Hippocampal formation (tissue), 2 donors: ENCODE measurements at regions not wholly inside any gene's neighbourhood (a gene's known extent, or its start where the extent isn't known, plus 50 kb on each side); places are given as distances from the start of the nearest gene placed in this dataset.
"Not testable (repeated sequence)": the region's sequence is repeated elsewhere in the genome, so short reads cannot be mapped to it uniquely, and the experiment has no call there.

Experiments
- DNase-seq, 2 donors: peaks; one replicate each; lab custom pipeline; 2025; lab: John Stamatoyannopoulos, UW

DNA sequence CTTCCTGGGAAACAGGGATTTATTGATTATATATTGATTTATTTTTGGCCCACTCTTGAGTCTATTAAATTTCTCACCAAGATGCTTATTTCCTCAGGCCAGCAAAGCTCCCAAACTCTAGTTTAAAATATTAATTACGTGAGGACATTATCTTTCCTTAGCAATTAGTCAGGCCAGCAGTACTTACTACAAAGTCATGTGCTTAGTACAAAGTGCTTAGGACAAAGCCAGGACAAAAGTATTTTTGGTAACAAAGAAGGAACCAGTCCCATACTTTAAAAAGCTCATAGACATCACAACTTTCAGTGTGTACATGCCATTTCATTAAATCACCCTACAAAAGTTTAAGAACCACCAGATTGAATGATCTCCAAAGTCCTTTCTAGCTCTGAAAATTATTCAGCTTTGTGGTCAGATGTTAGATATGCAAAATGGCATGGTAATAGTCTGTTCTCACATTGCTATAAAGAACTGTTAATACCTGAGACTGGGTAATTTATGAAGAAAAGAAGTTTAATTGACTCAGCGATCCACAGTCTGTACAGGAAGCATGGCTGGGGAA is 94.7 kb upstream of the PWP1 start:
- no peak for DNase-seq

DNA sequence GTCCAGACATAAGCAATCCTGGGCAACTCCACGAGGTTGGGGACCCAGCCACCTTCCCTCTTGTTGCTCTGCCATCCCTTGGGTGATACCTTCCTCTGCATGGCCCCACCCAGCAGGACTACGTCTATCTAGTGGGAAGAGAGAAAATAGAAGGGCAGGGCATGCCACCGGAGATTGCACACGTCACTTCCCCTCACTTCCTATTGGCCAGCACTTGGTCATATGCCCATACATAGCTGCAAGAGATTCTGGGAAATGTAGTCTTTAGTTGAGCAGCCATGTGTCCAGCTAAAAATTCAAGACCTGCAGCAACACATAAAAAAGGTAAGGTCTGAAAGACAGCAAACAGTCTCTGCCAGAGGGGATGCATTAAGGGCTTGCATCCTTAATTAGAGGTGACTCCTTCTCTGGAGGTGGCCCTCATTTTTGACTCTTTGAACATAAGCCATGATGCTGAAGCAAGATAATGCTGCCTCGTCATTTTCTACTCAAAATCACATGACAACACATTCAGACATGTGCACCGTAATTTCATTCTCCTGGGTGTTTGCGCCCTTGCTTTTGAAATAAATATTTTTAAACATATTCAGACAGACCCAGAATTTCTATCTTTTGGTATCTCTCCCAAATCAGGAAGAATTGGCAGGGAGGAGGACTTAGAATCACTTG is 91.8 kb upstream of the PWP1 start:
- DNase-seq: no peak

DNA sequence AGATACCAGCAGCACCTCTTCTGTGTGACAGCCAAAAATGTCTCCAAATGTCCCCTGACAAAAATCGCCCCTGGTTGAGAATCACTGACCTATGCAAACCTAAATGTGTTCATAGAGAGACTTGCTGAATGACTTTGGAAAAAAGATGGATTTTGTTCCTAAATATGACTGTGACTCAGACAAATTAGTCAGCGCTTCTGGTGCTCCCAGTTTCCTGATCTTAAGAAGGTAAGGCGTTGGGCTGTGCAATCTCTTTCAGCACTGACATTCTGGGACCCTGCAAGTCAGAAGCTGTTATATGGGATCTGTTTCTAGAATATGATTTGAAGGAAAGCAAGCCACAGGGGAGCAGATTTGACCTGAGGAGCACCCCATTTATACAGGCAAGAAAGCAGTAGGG is 90.6 kb upstream of the PWP1 start:
- no peak for DNase-seq

DNA sequence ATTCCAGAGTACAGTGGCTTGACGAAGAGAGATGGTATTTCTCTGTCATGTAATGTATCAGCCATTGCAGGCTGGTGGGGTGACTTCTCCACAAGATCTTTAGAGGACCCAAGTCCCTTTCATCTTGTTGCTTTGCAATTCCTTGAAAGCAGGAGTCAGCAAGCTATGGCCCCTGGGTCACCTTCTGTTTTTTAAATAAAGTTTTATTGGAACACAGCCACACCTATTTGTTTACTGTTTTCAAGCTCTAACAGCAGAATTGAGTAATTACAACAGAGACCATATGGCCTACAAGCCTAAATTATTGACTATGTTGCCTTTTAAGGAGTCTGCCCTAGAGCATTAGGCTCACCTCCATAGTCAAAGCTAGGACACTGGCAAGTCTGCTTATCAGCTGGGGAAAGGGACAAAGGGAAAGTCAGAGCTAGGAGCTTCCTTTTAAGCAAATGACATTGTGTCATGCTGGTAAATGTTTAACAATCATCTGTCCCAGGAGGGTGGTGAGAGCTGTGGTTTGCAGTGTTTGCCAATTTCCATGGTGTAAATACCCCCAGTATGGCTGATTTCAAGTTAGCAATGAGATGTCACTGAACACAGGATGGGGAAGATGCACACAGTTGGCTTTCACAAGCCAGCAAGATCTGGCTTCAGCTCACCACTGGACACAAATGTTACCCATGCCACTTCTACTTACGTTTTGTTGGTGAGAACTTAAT is 87.7 kb upstream of the PWP1 start:
- DNase-seq: no peak

DNA sequence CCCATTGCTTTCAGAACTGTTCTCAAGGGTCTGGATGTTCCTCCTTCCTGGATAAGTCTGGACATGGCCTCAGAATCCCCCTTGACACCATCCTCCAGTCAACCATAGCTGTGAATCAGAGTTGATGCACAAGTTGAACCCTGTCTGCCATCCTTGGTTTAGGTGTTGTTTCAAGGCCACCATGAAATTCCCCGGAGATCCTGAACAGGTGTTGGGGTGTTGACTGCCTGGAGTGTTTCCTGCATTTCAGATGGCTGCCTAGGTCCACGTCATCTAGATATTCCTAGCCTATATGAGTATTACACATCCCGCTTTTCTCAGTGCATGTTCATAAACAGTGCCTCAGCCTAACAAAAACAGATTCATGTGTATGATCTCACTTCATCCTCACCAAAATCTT is 86.7 kb upstream of the PWP1 start:
- no peak for DNase-seq

DNA sequence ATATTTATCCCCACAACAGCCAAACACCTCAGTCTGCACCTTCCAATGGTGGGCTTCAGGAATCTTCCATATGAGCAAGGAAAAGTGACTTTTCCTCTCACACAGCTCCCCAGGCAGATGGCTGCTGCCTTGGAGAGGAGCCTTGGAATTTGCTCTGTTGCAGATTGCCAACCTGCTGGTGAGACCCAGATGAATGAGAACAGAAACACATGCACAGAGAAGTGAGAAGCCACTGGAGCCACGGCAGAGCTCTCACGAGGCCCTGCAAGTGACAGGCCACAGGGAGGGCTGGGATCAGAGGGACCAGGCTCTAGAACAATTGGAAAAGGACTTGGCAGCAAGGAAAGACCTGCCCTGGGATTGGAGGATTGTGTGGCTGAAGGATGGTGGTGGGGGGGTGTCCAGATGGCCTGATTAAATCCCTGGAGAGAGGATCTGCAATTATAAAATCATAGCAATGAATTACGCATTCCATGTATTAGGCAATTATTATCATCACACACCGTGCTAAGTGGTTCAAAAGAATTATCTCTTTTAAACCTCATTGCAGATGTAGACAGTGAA is 84.9 kb upstream of the PWP1 start:
- peak; percentile 10 to 29 for DNase-seq

DNA sequence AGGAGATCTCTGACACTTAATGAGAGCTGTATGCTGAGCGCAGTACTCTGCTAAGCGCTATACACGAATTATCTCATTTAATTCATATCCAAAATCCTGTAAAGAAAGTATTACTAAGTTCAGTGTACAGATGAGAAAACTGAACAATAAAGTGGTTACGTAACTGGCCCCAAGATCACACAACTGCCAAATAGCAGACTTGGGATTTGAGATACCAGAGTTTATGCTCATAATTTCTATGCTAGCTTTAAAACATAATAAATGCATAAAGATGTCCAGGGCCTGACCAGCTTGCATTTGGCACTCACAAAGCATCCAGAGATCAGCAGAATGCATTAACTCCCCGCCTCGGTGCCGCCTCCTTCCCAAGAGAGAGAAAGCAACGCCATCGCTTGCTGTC is 83.2 kb upstream of the PWP1 start:
- DNase-seq: no peak

DNA sequence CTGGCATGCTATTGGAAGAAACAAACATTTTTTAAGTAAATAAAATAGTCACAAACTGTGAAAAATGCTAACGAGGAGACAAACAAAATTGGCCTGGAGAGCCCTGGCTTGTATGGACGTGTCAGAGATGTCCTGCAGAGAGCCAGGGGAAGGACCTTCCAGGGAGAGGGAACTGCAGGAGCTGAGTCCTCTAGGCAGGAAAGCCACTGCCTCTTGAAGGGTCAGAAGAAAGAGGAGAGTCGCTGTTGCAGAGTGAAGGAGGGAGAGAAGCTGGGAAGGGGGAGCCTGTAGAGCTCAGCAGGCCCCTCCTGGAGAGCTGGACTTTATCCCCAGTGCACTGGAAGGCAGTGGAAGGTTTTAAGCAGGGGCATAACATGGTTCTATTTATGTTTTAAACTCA is 80.3 kb upstream of the PWP1 start:
- DNase-seq: no peak

DNA sequence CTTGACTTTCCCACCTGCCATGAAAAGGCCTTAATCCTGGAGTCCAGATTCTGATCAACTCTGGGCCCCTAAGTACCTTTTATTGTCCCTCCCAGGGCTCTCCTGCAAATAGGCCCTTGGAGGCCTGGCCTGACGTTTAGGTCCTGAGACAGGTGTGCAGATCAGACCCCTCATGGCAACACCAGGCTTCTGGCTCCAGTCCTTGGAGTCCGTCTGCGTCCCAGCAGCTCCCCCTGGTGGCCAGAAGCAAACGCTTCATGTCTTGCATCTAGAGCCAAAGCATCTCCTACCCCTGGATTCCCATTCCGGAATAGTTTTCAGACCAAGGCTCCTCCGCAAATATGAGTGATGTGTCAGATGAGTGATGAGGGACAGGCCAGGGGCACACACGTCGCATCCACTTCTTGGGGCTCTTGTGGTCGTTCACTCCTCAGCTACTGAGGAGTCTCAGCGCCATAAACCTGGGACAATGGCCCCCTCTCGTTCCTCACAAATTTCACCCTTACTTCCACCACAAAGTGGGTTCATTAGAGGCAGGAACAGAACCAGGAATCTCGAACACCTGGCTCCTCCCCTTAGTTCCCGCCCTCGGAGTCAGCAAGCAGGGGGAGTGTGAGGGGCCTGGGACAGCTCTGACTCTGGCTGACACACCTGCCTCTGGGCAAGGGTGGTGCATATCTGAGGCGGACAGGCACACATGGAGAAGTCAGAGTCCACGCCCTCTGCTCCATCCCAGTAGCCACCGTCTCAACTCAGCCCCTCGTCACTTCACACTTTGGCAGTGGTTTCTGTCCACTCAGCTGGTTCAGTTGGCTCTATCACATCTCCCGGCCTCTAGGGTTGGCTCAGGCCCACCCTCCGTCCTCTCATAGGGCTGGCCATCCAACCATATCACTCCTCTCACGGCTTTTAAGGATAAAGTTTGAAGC is 77.9 kb upstream of the PWP1 start:
- peak; percentile 45 to 60 for DNase-seq

DNA sequence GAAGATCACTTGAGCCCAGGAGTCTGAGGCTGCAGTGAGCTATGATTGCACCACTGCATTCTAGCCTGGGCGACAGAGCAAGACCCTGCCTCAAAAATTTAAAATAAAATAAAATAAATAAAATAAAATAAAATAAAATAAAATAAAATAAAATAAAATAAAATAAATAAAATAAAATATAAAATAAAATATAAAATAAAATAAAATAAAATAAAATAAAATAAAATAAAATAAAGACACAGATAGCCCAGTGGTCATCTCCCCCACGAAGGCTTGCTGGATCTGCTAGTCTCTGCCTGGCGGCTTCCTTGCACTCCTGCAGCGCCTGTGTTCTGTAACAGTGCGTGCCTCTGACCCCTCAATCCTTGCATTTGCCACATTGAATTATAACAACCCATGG is 76.8 kb upstream of the PWP1 start:
- DNase-seq: not testable (repeated sequence)

DNA sequence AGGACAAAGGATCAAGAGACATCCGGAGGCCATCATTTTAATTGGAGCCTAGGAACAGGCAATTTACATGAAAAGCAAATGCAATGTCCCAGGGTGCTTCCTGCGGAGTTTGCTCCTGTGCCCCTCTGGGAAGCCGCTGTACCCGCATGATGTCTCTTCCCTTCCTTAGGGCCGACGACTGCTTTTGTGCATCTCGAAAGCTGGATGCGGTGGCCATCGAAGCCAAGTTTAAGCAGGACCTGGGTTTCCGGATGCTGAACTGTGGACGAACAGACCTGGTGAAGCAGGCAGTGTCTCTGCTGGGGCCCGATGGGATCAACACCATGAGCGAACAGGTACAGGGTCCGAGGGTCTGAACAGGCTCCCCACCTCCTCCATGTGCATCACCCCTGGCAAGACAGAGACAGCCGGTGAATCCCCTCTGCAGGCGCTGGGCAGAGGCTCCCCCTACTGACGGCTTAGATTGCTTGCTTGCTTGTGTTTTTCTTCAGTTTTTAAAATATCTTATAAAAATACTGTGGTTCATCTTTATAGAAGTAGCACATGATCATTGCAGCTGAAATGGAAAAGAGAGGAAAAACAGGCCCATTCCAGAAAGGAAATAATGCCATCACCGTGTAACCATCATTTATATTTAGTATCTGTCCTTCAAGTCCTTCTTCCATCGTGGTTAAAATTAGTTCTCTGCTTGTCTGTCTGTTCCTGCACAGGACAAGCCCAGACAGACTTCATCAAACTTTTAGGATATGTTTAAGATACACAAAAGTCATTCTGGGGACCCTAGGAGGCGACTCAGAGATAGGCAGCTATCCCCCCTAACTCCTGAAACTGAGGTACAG is 75.4 kb upstream of the PWP1 start:
- peak in 1 of 2 donors; percentile 16 for DNase-seq

DNA sequence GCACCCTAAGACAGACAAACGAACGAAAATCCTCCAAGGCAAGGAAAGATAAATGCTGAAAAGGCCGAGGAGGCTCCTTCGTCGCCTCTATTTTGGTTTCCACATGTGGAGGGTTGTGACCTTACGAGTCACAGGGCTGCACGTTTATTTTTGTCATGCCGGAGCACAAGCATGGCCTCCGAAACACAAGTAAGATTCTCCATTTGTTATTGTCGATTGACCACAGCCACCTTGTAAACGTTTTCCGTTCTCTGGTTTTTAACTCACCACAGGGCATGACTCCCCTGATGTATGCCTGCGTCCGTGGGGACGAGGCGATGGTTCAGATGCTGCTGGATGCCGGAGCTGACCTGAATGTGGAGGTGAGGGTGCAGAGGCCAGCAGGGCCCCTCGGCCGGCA is 73.1 kb upstream of the PWP1 start:
- DNase-seq: no peak

DNA sequence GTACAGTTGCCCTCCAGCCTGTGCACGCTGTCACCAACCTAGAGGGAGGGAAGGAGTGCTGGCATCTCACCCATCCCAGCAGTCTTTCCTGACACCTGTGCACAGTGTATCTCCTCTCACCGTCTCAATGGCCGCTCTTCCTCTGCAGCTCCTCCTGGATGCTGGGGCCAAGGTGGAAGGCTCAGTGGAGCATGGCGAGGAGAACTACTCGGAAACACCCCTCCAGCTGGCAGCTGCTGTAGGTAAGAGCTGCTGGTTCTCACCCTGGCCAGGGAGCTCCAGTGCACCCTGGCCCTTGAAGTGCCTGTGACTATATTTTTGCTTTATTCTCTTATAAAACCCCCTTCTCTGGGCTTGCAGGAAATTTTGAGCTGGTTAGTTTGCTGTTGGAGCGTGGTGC is 68.7 kb upstream of the PWP1 start:
- DNase-seq: no peak

DNA sequence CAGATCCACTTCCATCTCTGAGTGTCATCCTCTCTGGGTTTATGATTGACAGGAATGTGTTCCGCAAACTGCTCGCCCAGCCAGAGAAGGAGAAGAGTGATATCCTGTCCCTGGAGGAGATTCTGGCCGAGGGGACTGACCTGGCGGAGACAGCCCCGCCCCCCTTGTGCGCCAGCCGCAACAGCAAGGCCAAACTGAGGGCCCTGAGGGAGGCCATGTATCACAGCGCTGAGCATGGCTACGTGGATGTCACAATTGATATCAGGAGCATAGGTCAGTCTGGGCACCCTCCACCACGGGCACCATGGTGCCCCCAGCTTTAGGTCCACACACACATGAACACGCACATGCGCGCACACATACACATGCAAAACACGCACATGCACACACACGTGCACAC is 67.5 kb upstream of the PWP1 start:
- DNase-seq: no peak

DNA sequence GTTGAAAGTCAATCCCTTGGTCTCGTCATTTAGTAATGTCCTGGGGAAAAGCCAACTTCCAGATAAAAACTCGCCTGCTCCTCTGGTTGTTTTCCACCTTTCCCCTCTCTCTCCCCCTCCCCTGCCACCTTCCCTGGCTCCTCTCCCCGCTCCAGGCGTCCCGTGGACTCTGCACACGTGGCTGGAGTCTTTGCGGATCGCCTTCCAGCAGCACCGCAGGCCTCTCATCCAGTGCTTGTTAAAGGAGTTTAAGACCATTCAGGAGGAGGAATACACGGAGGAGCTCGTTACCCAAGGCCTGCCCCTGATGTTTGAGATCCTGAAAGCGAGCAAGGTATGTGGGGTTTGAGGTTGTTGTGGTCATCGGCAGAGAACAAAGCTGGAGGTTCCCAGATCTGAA is 65.8 kb upstream of the PWP1 start:
- no peak for DNase-seq

DNA sequence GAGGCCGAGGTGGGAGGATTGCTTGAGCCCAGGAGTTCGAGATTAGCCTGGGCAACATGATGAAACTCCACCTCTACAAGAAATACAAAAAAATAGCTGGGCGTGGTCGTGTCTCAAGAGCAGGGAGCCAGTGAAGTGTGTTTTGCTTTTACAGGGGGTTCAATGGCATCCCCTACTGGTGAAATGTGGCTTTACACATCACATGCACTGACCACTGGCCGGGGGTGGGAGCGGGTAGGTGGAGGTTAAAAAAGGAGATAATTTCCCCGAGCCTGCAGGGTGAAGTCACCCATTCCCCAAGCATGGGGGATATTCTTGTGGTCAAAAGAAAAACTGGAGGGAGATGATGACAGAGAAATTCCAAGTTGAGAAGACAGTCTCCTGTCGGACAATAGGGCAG is 63.6 kb upstream of the PWP1 start:
- DNase-seq: no peak

DNA sequence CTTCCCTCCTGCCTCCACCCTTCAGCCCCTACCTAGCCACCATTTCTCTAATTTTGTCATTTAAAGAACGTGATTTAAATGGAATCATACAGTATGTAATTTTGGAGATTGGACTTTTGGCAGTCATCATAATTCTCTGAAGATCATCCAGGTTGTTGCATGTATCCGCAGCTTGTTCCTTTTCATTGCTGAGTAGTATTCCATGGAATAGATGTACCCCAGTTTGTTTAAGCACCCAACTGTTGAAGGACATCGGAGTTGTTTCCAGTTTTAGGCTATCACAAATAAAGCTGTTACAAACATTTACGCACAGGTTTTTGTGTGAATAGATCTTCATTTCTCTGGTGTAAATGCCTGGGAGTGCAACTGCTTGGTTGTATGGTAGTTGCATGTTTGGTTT is 61.1 kb upstream of the PWP1 start:
- no peak for DNase-seq

DNA sequence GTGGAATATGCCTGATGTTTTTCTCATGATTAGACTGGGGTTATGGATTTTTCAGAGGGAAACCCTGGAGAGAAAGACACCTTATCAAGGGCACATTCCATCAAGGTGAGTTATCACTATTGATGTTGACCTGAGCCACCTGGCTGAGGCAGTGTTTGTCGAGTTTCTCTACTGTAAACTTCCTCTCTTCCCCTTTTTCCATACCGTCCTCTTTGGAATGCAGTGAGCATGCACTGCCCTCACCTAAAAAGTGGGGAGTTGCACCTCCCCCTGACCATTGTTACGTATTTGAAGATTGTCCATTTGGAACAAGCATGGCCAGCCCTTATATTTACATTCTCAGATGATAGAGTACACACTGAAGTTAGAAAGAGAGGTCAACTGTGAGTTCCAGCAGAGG is 53.9 kb upstream of the PWP1 start:
- DNase-seq: no peak

DNA sequence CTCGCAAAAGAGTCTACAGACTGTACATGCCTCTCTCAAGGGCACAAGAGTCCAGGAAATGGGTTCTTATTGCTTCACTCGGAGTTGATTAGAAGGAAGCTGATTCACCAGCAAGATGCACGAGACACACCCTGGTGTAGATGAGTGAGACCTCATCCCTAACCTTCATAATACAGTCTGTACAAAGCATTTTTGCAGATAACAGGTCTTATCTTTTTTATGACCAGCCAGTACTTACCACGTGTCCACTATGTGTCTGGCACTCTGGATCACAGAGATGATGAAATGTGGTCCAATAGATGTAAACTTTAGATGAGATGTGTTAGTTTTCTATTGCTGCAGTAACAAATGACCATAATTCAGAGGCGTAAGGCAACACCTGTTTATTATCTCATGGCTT is 53.4 kb upstream of the PWP1 start:
- no peak for DNase-seq

DNA sequence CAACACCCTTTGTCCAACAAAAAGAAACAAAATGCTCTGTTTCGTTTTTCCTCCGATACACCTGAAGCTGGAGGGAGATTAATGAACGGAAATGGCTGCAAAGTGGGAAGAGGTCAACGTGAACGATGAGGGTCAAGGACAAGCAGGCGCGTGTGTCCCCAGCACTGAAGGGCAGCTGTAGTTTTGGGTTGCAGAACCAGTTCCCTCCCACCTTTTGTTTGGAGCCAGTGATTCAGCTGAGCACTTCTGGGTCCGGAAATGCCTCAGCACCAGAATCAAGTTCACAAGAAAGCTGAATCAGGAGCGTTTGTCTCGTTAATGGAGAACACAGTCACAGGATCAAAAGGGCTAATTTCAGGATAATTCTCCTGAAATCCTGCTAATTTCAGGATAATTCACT is 51.1 kb upstream of the PWP1 start:
- no peak for DNase-seq

DNA sequence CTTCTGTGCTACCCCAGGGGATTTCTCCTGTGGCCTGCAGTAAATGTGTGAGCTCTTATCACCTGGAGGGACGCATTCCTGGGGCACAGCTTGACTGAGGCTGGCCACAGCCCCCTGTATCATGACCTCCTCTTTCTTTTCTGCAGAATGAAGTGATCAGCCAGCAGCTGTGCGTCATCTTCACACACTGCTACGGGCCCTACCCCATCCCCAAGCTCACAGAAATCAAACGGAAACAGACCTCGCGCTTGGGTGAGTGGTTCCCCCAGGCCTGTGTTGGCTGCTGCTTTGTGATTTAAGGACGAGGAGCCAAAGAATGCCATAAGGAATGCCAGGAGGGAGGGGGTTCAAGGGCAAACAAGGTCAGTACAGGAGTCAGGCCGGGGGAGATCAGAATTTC is 50.5 kb upstream of the PWP1 start:
- no peak for DNase-seq
